ENCODE measurements at regions not wholly inside any gene's neighbourhood (a gene's known extent, or its start where the extent isn't known, plus 50 kb on each side); places are given as distances from the start of the nearest gene placed in this dataset.

GRCh38 chr6:113120224-113120581, 736.9 kb upstream of the MARCKS start:
- WGBS, 2 donors, result 16 to 19% methylated on average over 2 of the region's 2 CpGs
- intact Hi-C loops (cut with DNase I), result no loop called here
- no peak for DNase-seq
- Histone ChIP-seq H3K27me3 (no peaks in the 10 kb centered on the region), H3K4me1 (peaks cover 0 to 4% (median 0%) of the 10 kb centered on the region in 3 donors), H3K27ac (no peak overlapping the region), H3K9me3 (no peaks in the 10 kb centered on the region), H3K4me3 (no peak overlapping the region), H3K36me3 (no peaks in the 10 kb centered on the region)
- TF ChIP-seq CTCF (IDR thresholded peaks at IDR 0.05) (no peak), POLR2A (IDR thresholded peaks at IDR 0.05) (no peak)

GRCh38 chr6:113120582-113121285, 736.4 kb upstream of the MARCKS start:
- TF ChIP-seq POLR2A (IDR thresholded peaks at IDR 0.05), result no peak
- no peak for TF ChIP-seq CTCF (IDR thresholded peaks at IDR 0.05)
- Histone ChIP-seq H3K4me3 (no peak overlapping the region), H3K27ac (no peak overlapping the region)

GRCh38 chr6:113121571-113121970, 735.6 kb upstream of the MARCKS start:
- TF ChIP-seq CTCF (IDR thresholded peaks at IDR 0.05), result no peak
- TF ChIP-seq POLR2A (IDR thresholded peaks at IDR 0.05), result no peak
- H3K9me3 ChIP-seq, result no peaks in the 10 kb centered on the region
- WGBS, 2 donors, result 84 to 88% methylated on average over 2 of the region's 2 CpGs
- peaks cover 0 to 4% (median 0%) of the 10 kb centered on the region in 3 donors for H3K4me1 ChIP-seq
- H3K27me3 ChIP-seq, result no peaks in the 10 kb centered on the region
- intact Hi-C loops (cut with DNase I), result no loop called here
- DNase-seq, result no peak
- H3K36me3 ChIP-seq, result no peaks in the 10 kb centered on the region
- no peak overlapping the region for H3K27ac ChIP-seq
- H3K4me3 ChIP-seq, result no peak overlapping the region

More at GRCh38 chr6:113120582-113121285, 736.4 kb upstream of the MARCKS start:
- Histone ChIP-seq H3K4me1 (peaks cover 0 to 4% (median 0%) of the 10 kb centered on the region in 3 donors), H3K36me3 (no peaks in the 10 kb centered on the region), H3K27me3 (no peaks in the 10 kb centered on the region), H3K9me3 (no peaks in the 10 kb centered on the region)
- intact Hi-C loops (cut with DNase I), result no loop called here
- DNase-seq, result no peak
- 22 to 34% methylated on average over 6 to 7 of the region's 7 CpGs for WGBS, 2 donors

GRCh38 chr6:113122060-113122459, 735.1 kb upstream of the MARCKS start:
- DNase-seq, result no peak

More at GRCh38 chr6:113122060-113122459, 735.1 kb upstream of the MARCKS start:
- no peaks in the 10 kb centered on the region for H3K36me3 ChIP-seq
- H3K4me3 ChIP-seq, result no peak overlapping the region
- intact Hi-C loops (cut with DNase I), result no loop called here
- H3K9me3 ChIP-seq, result no peaks in the 10 kb centered on the region
- peaks cover 0 to 4% (median 0%) of the 10 kb centered on the region in 3 donors for H3K4me1 ChIP-seq
- TF ChIP-seq CTCF (IDR thresholded peaks at IDR 0.05) (no peak), POLR2A (IDR thresholded peaks at IDR 0.05) (no peak)
- 69 to 88% methylated on average over 1 of the region's 1 CpG for WGBS, 2 donors
- H3K27me3 ChIP-seq, result no peaks in the 10 kb centered on the region
- no peak overlapping the region for H3K27ac ChIP-seq

Measured in esophagus squamous epithelium (tissue), 5 donors.